CD4-positive, alpha-beta T cell (primary cell): ENCODE measurements at regions not wholly inside any gene's neighbourhood (a gene's known extent, or its start where the extent isn't known, plus 50 kb on each side); places are given as distances from the start of the nearest gene placed in this dataset.

Experiments used
- ATAC-seq: fragments of 200-7000 bp; cut with Tn5 transposase; one replicate; pipeline ENCODE4 v1.10.0; 2022; ENCODE audit warnings: mild to moderate bottlenecking; ENCODE audit not compliant: poor library complexity
- CTCF ChIA-PET: fragments of 350-600 bp; sonication (Branson Sonifier 250); formaldehyde crosslinking; loops from one replicate; lab custom pipeline; 2021; ENCODE audit warnings: antibody characterized with exemption, inconsistent platforms; lab: Charles Lee
- POLR2A ChIA-PET: fragments of 350-600 bp; sonication (Branson Sonifier 250); formaldehyde crosslinking; loops from one replicate; lab custom pipeline; 2021; ENCODE audit warnings: antibody characterized with exemption, inconsistent platforms; lab: Charles Lee
- DNase-seq, 14 experiments: peaks; one replicate each; pipeline ENCODE4 v3.0.0-alpha.2; 2013 to 2020; ENCODE audit warnings: mixed read lengths in 2 of 14
- H3K27ac ChIP-seq, 2 donors: one replicate each; pipeline versions ENCODE4 v1.5.1 to v1.7.0; 2013; ENCODE audit warnings: low read length in 2 of 2, low read depth in 1 of 2, mild to moderate bottlenecking in 1 of 2
- H3K27me3 ChIP-seq, 2 experiments: 1 replicate in 1 of 2; 2 replicates in 1 of 2; pipeline versions ENCODE4 v1.6.1 to v1.7.0; 2013; ENCODE audit warnings: low read length in 2 of 2, control low read depth in 1 of 2, mild to moderate bottlenecking in 1 of 2, moderate library complexity in 1 of 2; ENCODE audit not compliant: insufficient read depth in 2 of 2, control insufficient read depth in 1 of 2
- H3K36me3 ChIP-seq: one replicate; pipeline ENCODE4 v1.6.1; 2013; ENCODE audit warnings: low read length, control low read depth; ENCODE audit not compliant: insufficient read depth
- H3K4me1 ChIP-seq: one replicate; pipeline ENCODE4 v1.6.1; 2013; ENCODE audit warnings: low read length, control low read depth; ENCODE audit not compliant: insufficient read depth
- H3K4me3 ChIP-seq: one replicate; pipeline ENCODE4 v1.5.1; 2013; ENCODE audit warnings: mild to moderate bottlenecking, low read length, moderate library complexity
- H3K9me3 ChIP-seq, 2 experiments: 1 replicate in 1 of 2; 2 replicates in 1 of 2; pipeline versions ENCODE4 v1.6.1 to v1.7.0; 2013; ENCODE audit warnings: low read length in 2 of 2, mild to moderate bottlenecking in 2 of 2, control low read depth in 1 of 2, moderate library complexity in 1 of 2; ENCODE audit not compliant: control insufficient read depth in 1 of 2, insufficient read depth in 1 of 2
- H3K27ac Mint-ChIP-seq: one replicate; pipeline ENCODE4 v1.8.0; 2020; ENCODE audit warnings: mixed read lengths
- H3K27me3 Mint-ChIP-seq: one replicate; pipeline ENCODE4 v1.8.0; 2021; ENCODE audit warnings: mixed read lengths
- H3K36me3 Mint-ChIP-seq: one replicate; pipeline ENCODE4 v1.8.0; 2021; ENCODE audit warnings: low read depth, mixed read lengths
- H3K4me1 Mint-ChIP-seq: one replicate; pipeline ENCODE4 v1.8.0; 2021; ENCODE audit warnings: low read depth, mixed read lengths
- H3K4me3 Mint-ChIP-seq: one replicate; pipeline ENCODE4 v1.8.0; 2020; ENCODE audit warnings: mild to moderate bottlenecking, mixed read lengths
- H3K9me3 Mint-ChIP-seq: one replicate; pipeline ENCODE4 v1.8.0; 2020; ENCODE audit warnings: mixed read lengths
- intact Hi-C, 2 experiments: fragments of 100-400 bp; cut with DNase I in 1 of 2; cut with micrococcal nuclease in 1 of 2; formaldehyde crosslinking; loops; one replicate each; pipeline versions ENCODE4 v1.15.1 to v1.9.0; 2023 to 2025; cut with DNase I, micrococcal nuclease
- TF ChIP-seq, protein P1 (sequence below): fragments of 200-600 bp; IDR thresholded peaks from one replicate; pipeline ENCODE4 v1.8.0; 2022; ENCODE audit warnings: antibody characterized with exemption, mild to moderate bottlenecking

DNA sequence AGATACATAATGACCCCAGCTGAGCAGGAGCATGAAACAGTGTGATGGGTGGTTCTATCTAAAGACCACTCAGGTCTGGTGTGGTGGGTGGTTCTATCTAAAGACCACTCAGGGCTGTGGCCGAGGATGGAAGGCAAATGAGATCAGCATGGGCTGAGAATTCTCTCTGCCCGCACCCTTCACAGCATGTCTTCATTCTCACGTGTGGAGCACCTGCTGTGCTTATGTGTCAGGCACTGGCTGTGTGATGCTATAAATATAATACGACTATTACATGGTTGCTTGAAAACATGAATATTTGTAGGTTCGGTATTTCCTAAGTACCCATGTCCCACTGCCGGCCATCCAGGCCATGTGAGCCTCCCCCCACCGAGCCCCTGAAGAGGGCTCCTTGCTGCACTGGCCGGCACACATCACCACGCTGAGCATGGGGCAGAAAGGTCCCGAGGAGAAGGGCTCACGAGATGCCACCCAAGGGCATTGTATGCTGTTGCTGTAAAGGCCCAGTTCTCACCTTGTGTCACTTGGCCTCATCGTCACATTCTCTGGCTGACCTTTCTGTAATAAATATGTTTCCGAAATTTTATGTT lies 810.2 kb downstream of the UQCRFS1 start:
- no peak overlapping the region for H3K4me3 Mint-ChIP-seq
- Histone ChIP-seq H3K4me1 (no peaks in the 10 kb centered on the region), H3K27me3 (no peaks in the 10 kb centered on the region), H3K27ac (no peak overlapping the region), H3K4me3 (no peak overlapping the region), H3K9me3 (peaks cover 0 to 31% of the 10 kb centered on the region in 2 experiments), H3K36me3 (no peaks in the 10 kb centered on the region)
- no peak overlapping the region for H3K27ac Mint-ChIP-seq
- no peak for DNase-seq
- ChIA-PET POLR2A (no interaction called here), CTCF (no interaction called here)
- no peaks in the 10 kb centered on the region for H3K36me3 Mint-ChIP-seq
- intact Hi-C loops: no loop called here
- TF ChIP-seq, protein P1, sequence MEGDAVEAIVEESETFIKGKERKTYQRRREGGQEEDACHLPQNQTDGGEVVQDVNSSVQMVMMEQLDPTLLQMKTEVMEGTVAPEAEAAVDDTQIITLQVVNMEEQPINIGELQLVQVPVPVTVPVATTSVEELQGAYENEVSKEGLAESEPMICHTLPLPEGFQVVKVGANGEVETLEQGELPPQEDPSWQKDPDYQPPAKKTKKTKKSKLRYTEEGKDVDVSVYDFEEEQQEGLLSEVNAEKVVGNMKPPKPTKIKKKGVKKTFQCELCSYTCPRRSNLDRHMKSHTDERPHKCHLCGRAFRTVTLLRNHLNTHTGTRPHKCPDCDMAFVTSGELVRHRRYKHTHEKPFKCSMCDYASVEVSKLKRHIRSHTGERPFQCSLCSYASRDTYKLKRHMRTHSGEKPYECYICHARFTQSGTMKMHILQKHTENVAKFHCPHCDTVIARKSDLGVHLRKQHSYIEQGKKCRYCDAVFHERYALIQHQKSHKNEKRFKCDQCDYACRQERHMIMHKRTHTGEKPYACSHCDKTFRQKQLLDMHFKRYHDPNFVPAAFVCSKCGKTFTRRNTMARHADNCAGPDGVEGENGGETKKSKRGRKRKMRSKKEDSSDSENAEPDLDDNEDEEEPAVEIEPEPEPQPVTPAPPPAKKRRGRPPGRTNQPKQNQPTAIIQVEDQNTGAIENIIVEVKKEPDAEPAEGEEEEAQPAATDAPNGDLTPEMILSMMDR: no peak
- no peaks in the 10 kb centered on the region for H3K27me3 Mint-ChIP-seq
- H3K4me1 Mint-ChIP-seq: peaks cover 5% of the 10 kb centered on the region
- H3K9me3 Mint-ChIP-seq: peaks cover 5% of the 10 kb centered on the region
- no peak for ATAC-seq

DNA sequence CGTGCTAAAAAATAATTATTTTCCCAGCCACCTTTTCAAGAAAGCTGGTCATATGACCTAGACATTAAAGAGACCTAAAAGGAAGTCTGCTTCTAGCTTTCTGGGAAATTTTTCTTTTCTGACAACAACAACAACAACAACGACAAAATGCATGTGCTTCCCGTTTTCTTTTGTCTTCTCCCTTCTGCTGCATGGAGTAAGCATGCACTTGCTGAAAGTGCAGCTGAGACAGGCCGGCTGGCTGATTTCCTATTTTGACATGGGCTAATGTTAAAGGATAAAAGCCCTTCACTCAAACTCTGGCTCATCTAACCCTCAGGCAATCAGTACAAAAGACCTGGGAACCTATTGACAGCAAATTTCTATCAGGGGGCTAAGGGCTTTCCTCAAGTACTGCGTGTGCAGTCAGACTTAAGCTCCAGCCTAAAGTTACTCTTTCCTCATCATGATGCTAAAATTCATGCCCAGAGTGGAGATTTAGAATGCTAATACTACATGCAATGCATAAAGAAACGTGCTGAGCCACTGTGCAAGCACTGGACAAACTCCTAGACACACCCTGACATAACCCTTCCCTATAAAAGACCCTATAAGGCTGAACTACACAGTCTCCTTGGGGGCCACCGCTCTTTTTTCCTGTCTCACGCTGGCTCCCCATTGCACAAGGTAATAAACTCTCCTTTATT lies 811.1 kb downstream of the UQCRFS1 start:
- TF ChIP-seq, protein P1: no peak
- H3K4me3 Mint-ChIP-seq: no peak overlapping the region
- no peaks in the 10 kb centered on the region for H3K27me3 ChIP-seq
- peaks cover 7 to 40% of the 10 kb centered on the region in 2 experiments for H3K9me3 ChIP-seq
- no peaks in the 10 kb centered on the region for H3K36me3 ChIP-seq
- H3K27ac ChIP-seq: no peak overlapping the region
- H3K27ac Mint-ChIP-seq: no peak overlapping the region
- H3K27me3 Mint-ChIP-seq: no peaks in the 10 kb centered on the region
- no peak overlapping the region for H3K4me3 ChIP-seq
- CTCF ChIA-PET: no interaction called here
- intact Hi-C loops: no loop called here
- POLR2A ChIA-PET: no interaction called here
- no peaks in the 10 kb centered on the region for H3K36me3 Mint-ChIP-seq
- H3K4me1 ChIP-seq: no peaks in the 10 kb centered on the region
- DNase-seq (no peak), ATAC-seq (no peak)
- H3K4me1 Mint-ChIP-seq: peaks cover 5% of the 10 kb centered on the region
- peaks cover 5% of the 10 kb centered on the region for H3K9me3 Mint-ChIP-seq

DNA sequence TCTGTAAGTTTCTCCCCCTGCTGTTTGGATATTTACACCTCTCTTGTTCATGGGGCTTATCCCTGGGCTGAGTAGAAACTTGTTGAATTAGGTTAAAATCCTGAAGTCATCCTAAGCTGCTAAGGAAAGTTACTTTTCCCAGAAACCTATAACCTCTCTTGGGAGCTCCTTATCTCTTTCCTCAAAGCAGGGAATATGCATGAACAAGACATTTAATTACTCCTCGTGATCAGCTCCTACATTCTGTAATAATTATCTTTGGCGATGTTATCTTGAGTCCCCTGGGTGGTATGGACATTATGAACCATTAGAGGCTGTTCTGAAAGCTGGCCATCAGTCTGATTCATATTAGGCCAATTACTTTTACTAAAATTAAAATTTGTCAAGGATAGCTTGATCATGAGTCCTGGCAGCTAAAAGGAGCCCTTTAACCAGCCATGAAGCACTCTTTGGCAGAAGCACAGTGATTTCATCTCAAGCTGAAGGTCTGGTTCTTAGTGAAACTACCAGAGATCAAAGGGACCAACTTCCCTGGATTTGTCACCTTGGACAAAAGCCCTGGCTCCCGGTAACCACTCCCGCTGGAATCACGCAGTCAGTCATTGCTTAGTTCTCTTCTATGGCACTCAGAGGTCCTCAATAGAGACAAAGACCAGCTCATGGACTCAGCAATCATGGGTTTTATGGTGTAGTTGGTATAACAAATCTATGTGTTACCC lies 811.8 kb downstream of the UQCRFS1 start:
- Mint-ChIP-seq H3K4me3 (no peak overlapping the region), H3K27me3 (no peaks in the 10 kb centered on the region), H3K27ac (no peak overlapping the region), H3K9me3 (peaks cover 5% of the 10 kb centered on the region), H3K36me3 (no peaks in the 10 kb centered on the region), H3K4me1 (peaks cover 5% of the 10 kb centered on the region)
- DNase-seq (no peak), ATAC-seq (no peak)
- H3K27me3 ChIP-seq: no peaks in the 10 kb centered on the region
- H3K4me1 ChIP-seq: no peaks in the 10 kb centered on the region
- H3K4me3 ChIP-seq: no peak overlapping the region
- peaks cover 7 to 44% of the 10 kb centered on the region in 2 experiments for H3K9me3 ChIP-seq
- no peaks in the 10 kb centered on the region for H3K36me3 ChIP-seq
- ChIA-PET POLR2A (no interaction called here), CTCF (no interaction called here)
- intact Hi-C loops: no loop called here
- TF ChIP-seq, protein P1: no peak
- no peak overlapping the region for H3K27ac ChIP-seq
